ENCODE measurements at regions not wholly inside any gene's neighbourhood (a gene's known extent, or its start where the extent isn't known, plus 50 kb on each side); places are given as distances from the start of the nearest gene placed in this dataset.

DNA sequence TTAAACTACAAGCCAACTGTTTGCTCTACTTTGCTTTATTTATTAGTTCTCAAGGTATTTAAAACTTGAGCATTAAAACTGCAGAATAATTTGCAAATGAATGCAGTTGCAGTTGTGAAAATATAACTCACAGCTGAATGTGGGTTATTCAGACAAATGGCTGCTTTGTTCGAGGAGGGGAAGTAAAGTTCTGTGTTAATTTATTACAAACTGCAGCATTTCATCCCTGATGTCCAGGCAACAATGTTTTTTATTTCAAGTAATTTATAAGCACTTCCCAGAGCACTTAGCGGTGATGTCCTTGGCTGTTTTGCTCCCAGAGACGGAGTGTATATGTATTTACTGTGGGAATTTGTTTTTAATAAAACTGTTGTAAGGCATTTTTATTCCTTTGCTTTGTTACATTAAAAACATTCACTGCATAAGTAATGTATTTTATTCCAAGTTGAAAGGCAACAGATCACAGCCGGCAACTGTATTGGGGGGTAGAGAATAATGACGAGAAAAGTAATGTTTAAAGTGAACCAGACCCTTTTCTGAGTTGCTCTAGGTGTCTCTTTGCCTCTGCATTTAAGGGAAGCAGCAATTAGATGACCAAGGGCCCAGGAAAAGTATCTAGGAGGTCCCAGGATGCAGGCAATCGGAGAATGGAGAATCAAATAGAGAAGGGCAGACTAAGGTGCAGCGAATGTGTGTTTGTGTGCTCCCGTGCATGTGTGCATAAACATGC is 291.2 kb upstream of the SALL1 start:
- DNase-seq: peak; percentile 31

DNA sequence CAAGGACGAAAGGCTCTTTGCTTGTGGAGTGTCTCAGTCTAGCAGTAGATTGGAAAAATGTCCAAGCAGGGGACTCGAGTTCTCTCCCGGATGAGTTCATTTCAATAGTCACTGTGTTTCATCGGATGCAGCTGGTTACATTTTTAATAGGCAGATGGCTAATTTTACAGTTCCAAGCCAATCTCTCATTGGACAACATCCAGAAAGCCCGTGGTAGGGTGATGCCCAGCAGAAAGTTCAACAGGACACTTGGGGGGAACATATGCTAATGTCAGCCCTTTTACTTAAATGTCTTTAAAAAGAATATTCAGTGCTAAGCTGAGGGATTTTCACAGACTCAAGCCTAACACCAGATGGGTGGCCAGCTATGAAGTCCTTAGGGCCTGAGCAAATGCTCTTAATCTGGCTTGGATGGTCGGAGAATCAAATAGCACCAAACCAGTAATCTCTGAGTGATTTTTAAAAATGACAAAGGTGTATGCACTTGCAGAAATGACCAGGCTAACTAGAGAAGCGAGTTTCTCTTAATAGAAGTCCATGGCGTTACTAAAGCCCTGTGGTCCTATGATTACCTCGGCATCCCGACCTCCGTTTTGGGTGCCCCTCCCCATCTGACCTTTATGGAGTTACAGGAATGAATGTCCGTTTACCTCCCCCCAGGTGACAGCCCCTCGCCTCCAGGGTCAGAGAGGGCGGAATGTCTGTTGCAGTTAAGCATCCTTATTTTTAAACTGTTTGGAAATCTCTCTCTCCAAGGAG is 289.2 kb upstream of the SALL1 start:
- peak; percentile 71 for DNase-seq

DNA sequence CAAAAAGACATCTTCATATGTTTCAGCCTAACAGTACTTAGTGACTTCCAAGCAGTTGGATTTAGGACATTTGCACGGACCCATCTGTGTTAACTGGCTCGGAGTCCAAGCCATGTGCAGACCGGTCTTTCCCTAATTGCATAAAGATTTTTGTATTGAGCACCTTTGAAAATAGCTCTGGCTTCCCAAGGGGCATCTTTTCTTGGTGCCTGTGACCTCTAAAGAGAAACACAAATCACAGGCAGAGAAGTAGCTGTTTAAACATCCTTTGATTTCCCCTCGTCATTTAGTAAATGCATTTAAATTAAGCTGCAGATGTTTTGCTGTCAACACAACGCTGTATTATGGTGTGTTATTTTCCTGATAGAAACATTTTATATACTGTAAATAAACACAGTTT is 288.2 kb upstream of the SALL1 start:
- no peak for DNase-seq

DNA sequence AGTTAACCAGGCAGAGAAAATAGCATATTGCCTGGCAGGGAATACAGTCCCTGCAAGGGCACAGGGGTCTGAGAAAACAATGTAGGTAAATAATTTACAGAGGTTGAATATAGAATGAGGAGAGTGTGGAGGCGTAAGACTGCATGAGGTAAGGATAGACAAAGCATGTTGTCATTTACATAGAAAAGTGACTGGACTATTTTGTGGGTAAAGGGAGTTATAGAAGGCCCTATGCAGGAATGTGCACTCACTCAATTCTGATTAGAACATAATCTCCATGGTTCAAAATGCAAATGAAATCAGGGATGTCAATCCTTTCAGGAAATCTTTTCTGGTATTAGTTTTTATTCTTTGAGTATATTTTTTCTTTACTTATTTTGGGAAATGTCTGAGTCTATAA is 285.7 kb upstream of the SALL1 start:
- DNase-seq: no peak

DNA sequence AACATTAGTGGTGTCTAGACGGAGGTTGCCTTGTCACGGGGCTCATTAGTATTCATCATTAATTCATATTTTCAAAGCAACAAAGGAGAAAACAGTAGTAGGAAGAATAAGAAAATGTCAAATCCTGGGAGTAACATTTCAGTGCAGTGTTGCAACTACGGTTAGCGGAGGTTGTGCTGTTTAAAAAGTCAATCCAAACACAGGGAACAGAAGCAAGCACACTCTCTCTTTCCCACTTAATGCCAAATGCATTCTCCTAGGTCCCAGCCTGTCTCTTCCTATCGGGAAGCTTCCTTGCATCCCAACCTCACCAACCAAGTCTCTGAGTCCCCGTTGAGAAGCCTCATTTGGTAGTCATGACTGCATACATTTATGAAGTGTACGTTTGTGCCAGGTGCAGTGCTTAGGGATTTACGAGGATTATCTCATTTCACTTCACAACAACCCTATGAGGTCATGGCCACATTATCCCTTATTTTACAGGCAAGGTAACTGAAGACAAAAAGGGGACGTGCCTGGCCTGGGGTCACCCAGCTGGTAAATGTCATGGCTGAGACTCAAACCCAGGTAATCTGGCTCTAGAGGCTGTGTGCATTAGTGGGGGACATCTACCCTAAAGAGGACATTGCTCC is 283.6 kb upstream of the SALL1 start:
- DNase-seq: no peak

- no peak for DNase-seq
Observed at GRCh38 chr16:51433599-51433998, 282.5 kb upstream of the SALL1 start.

DNA sequence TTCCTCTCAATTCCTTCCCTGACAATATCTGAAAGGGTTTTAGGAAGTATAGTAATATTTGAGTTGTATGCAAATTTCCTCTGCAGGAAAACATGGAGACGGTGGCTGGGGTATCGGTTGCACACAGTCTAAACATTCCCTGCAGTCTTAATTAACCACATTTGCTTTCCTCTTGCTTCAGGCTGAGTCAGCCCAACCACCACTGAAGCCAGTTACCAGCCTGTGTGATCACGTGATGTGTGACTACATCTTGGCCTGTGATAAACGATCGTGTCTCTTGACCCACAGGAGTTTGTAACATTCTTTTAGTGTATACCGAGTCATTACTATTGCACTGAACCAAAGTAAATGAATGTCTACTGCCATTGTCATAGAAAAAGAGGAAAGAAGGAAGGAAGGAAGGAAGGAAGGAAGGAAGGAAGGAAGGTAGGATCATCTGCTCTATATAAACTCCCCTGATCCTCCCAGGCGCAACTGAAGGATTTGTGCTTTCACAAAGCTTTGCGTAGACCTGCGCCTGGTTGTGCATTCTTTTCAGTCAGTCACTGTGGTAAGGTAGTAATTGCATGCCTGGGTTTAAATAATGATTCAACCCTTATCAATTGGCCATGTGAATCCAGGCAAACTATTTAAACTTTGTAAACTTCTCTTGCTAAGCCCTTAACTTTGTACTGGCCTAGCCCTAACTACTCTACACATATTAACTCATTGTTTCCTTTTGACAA is 280.6 kb upstream of the SALL1 start:
- DNase-seq: peak; percentile 46

- DNase-seq: peak; percentile 13
Observed at GRCh38 chr16:51430716-51431369, 279.8 kb upstream of the SALL1 start.

- DNase-seq: no peak
Observed at GRCh38 chr16:51429041-51429440, 278.0 kb upstream of the SALL1 start.

- no peak for DNase-seq
Observed at GRCh38 chr16:51427085-51427484, 276.0 kb upstream of the SALL1 start.

DNA sequence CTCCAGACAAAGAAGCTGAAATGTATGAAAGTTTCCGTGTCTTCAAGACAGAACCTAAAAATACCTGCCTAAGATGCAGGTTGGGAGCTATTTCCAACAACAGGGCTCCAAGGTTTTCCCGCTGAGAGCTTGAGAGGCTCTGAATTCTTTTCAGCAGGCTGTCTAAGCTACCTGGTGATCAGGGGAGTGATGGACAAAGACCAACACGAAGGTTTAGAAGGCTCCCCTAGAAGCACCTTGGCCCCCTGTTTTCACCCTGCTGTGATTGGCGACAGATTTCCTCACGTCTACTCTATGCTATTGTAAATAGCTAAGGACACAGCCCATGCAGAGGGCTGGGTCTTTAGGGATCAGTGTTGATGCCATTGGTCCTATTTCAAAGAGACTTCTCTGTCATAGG is 275.2 kb upstream of the SALL1 start:
- no peak for DNase-seq

GRCh38 chr16:51420247-51420646 is 269.2 kb upstream of the SALL1 start:
- no peak for DNase-seq

GRCh38 chr16:51419768-51420167 is 268.7 kb upstream of the SALL1 start:
- DNase-seq: no peak

DNA sequence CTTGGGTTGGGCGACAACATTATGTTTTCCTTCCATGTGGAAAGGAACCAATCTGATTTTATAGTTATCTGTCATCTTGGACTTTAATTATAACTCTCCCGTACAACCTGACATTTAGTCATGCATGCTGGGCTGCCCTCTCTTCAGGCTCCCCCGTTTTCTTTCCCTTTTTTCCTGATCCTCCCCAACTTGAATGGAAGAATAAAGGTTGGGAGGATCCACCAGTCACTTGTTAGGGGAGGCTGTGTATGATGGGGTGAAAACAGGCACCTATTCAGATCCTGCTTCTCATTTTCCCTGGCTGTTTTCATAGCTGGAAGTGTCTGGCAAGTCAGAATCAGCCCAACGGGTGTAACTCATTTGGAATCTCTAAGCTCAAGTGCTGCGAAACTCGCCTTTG is 267.2 kb upstream of the SALL1 start:
- no peak for DNase-seq

DNA sequence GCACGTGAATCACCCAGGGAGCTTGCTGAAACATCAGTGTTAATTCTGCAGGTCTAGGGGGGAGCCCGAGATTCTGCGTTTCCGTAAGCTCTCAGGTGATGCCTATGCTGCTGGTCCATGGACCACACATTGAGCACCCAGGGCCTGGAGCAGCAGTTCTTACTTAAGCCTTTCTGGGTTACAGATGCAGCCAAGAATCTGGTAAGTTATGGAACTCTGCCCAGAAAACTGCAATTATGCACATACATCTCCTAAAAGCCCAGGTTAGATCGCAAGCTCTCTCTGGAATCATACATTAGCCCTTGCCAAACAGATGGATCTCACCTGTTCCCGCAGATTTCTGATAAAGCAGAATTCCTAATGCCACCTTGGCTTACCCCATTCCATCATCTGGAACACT is 265.9 kb upstream of the SALL1 start:
- no peak for DNase-seq

DNA sequence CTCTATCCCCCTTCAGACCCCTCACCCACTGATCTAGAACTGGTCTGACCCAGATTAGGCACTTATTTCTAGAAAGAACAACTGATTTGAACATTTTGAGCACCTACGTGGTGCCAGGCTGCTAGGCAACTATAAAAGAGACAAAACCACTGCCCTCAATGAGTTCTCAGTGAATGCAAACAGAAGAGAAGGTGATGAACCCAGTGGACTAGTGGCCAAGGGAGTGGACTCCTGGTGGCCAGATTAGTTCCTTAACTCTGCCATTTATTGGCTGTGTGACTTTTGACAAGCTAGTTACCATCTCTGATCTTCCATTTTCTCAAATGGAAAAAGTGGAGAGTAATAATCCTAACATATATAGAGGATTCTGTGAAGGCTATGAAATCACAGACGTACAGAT is 259.1 kb upstream of the SALL1 start:
- DNase-seq: no peak

- no peak for DNase-seq
Observed at GRCh38 chr16:51409001-51409675, 258.1 kb upstream of the SALL1 start.

- DNase-seq: no peak
Observed at GRCh38 chr16:51408357-51408756, 257.3 kb upstream of the SALL1 start.

DNA sequence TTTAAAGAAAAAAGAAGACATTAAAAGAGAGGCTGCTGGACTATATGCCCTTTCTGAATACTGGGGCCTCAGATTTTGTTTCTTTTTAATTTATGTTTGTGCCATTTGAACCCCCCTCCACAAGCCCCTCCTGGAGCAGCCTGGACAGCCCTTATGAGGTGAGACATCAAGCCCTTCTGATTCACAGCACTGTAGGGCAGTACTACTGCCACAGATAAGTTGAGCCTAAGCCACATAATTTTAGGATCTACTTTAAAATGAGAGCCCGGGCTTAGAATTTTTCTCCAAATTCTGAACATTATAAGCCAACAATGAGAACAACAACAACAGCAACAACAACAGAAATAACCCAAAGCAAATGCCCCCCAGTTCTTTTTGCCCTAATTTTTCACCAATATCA is 256.9 kb upstream of the SALL1 start:
- DNase-seq: no peak

GRCh38 chr16:51407199-51407598 is 256.1 kb upstream of the SALL1 start:
- no peak for DNase-seq

DNA sequence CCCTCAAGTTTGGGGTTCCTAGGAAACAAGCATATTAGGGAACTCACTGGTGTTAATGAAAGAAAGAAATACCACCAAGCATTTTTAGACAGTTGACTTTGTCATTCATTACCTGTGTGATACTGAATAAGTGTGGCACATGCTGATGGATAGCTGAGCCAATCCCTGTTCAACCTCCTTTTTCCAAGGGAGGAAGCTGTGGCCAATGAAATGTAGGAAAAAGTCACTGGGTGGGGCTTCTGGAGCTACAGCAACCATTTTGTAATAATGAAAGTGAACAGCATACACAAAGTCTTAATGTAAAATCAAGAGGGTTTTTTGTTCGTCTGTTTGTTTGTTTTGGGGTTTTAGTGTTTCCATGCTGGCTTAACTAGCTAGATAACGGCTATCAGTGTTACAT is 254.3 kb upstream of the SALL1 start:
- no peak for DNase-seq

DNA sequence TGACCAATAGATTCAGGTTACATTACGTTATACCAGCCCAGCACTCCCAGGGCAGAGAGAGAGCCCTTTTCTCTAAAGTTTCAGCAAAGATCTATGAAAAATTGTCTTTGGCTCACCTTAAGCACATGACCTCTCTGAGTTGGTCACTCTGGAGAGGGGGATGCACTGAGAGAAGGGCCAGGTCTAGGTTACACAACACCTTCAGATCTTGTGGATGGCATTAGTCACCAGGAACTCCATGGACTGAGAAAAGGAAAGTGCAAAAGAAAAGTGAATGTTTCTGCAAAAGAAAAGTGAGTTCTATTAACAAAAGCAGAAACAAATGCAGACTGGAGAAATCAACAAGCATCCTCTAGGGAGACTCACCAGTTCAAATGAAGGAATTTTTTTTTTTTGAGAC is 253.3 kb upstream of the SALL1 start:
- DNase-seq: no peak
